SK-N-SH treated with all-trans-retinoic acid at 6 μM for 48 hours (cell line): ENCODE measurements at regions not wholly inside any gene's neighbourhood (a gene's known extent, or its start where the extent isn't known, plus 50 kb on each side); places are given as distances from the start of the nearest gene placed in this dataset.

Experiments
- CSRNP3 ChIP-seq: fragments of 250-450 bp; sonication (Bioruptor Pico); IDR thresholded peaks from 2 replicates; pipeline ENCODE4 v1.5.1; 2021; ENCODE audit warnings: mild to moderate bottlenecking, moderate library complexity
- ESRRG ChIP-seq: fragments of 250-450 bp; sonication (Bioruptor Pico); IDR thresholded peaks from 2 replicates; pipeline ENCODE4 v1.6.1; 2021; ENCODE audit warnings: mild to moderate bottlenecking
- PATZ1 ChIP-seq: fragments of 250-450 bp; sonication (Bioruptor Pico); IDR thresholded peaks from 2 replicates; pipeline ENCODE4 v1.8.0; 2020; ENCODE audit warnings: mild to moderate bottlenecking, moderate library complexity, borderline replicate concordance
- POU6F1 ChIP-seq: fragments of 250-450 bp; sonication (Bioruptor Pico); IDR thresholded peaks from 2 replicates; pipeline ENCODE4 v1.8.0; 2021; ENCODE audit warnings: low read depth, mild to moderate bottlenecking, moderate library complexity, borderline replicate concordance
- RARB ChIP-seq: fragments of 250-450 bp; sonication (Bioruptor Pico); IDR thresholded peaks from 2 replicates; pipeline ENCODE4 v1.8.0; 2021; ENCODE audit warnings: mild to moderate bottlenecking, moderate library complexity
- ZC3H10 ChIP-seq: fragments of 250-450 bp; sonication (Bioruptor Pico); IDR thresholded peaks from 2 replicates; pipeline ENCODE4 v1.5.1; 2021; ENCODE audit warnings: mild to moderate bottlenecking, moderate library complexity
- ZFP3 ChIP-seq: fragments of 250-450 bp; sonication (Bioruptor Pico); IDR thresholded peaks from 2 replicates; pipeline ENCODE4 v1.5.0; 2020; ENCODE audit warnings: mild to moderate bottlenecking, moderate library complexity
- ZFP30 ChIP-seq: fragments of 450-650 bp; formaldehyde crosslinking; IDR thresholded peaks from 2 replicates; pipeline ENCODE4 v1.5.0; 2022; ENCODE audit warnings: mild to moderate bottlenecking, moderate library complexity

GRCh38 chr7:156080596-156080995 lies 268.3 kb upstream of the SHH start:
- TF ChIP-seq CSRNP3 (CRISPR knock-in tag): no peak
- no peak for TF ChIP-seq PATZ1 (CRISPR knock-in tag)
- no peak for TF ChIP-seq RARB (CRISPR knock-in tag)
- TF ChIP-seq ZFP30 (CRISPR knock-in tag): no peak
- no peak for TF ChIP-seq ESRRG (CRISPR knock-in tag)
- TF ChIP-seq ZFP3 (CRISPR knock-in tag): no peak
- no peak for TF ChIP-seq POU6F1 (CRISPR knock-in tag)
- TF ChIP-seq ZC3H10: no peak
